Fibroblast of lung (primary cell): ENCODE measurements at regions not wholly inside any gene's neighbourhood (a gene's known extent, or its start where the extent isn't known, plus 50 kb on each side); places are given as distances from the start of the nearest gene placed in this dataset.

Experiments
- DNase-seq, 2 donors: peaks; one replicate each; pipeline versions ENCODE4 v3.0.0 to v3.0.0-alpha.2; 2010; ENCODE audit warnings: low read depth in 2 of 2
- H2AFZ ChIP-seq: 2 replicates; pipeline ENCODE4 v1.5.1; 2012; ENCODE audit warnings: low read length, control low read depth, inconsistent platforms
- H3K27ac ChIP-seq: 2 replicates; pipeline ENCODE4 v1.5.1; 2011; ENCODE audit warnings: low read length, control low read depth; ENCODE audit not compliant: insufficient read depth
- H3K27me3 ChIP-seq: 2 replicates; pipeline ENCODE4 v1.5.1; 2011; ENCODE audit warnings: mild to moderate bottlenecking, low read length; ENCODE audit not compliant: control insufficient read depth, insufficient read depth
- H3K36me3 ChIP-seq: 2 replicates; pipeline ENCODE4 v1.5.1; 2011; ENCODE audit warnings: low read length; ENCODE audit not compliant: control insufficient read depth, insufficient read depth
- H3K4me1 ChIP-seq: 2 replicates; pipeline ENCODE4 v1.5.1; 2011; ENCODE audit warnings: low read length; ENCODE audit not compliant: control insufficient read depth, insufficient read depth; ENCODE audit errors: extremely low read depth
- H3K4me2 ChIP-seq: 2 replicates; pipeline ENCODE4 v1.5.1; 2011; ENCODE audit warnings: low read length, control low read depth; ENCODE audit not compliant: insufficient read depth; ENCODE audit errors: extremely low read depth
- H3K4me3 ChIP-seq, 4 experiments: fragments of 200-600 bp in 1 of 4; sonication (generic) in 1 of 4; replicated peaks in 1 of 4; 2 replicates each; pipeline ENCODE4 v1.5.1; 2011 to 2016; ENCODE audit warnings: low read length in 4 of 4, low read depth in 3 of 4, mild to moderate bottlenecking in 3 of 4, control low read depth in 2 of 4, inconsistent platforms in 1 of 4, mixed read lengths in 1 of 4; ENCODE audit not compliant: insufficient read depth in 1 of 4; ENCODE audit errors: control extremely low read depth in 1 of 4
- H3K79me2 ChIP-seq: 2 replicates; pipeline ENCODE4 v1.5.1; 2012; ENCODE audit warnings: mild to moderate bottlenecking, low read length, inconsistent platforms; ENCODE audit not compliant: control insufficient read depth, insufficient read depth
- H3K9ac ChIP-seq: 2 replicates; pipeline ENCODE4 v1.5.1; 2011; ENCODE audit warnings: mild to moderate bottlenecking, low read length, control low read depth; ENCODE audit not compliant: insufficient read depth
- H3K9me3 ChIP-seq: 2 replicates; pipeline ENCODE4 v1.5.1; 2012; ENCODE audit warnings: low read depth, low read length; ENCODE audit not compliant: control insufficient read depth, insufficient read depth
- H4K20me1 ChIP-seq: 2 replicates; pipeline ENCODE4 v1.5.1; 2011; ENCODE audit warnings: low read length; ENCODE audit not compliant: control insufficient read depth, insufficient read depth; ENCODE audit errors: extremely low read depth
- CTCF ChIP-seq, 2 donors: IDR thresholded peaks in 1 of 2; conservative IDR thresholded peaks in 1 of 2; 1 replicate in 1 of 2; 2 replicates in 1 of 2; pipeline ENCODE4 v1.5.1; 2011 to 2012; ENCODE audit warnings: low read length in 2 of 2, control low read depth in 1 of 2, inconsistent platforms in 1 of 2, low read depth in 1 of 2, mild to moderate bottlenecking in 1 of 2
- EZH2 ChIP-seq: IDR thresholded peaks from 2 replicates; pipeline ENCODE4 v1.5.1; 2012; ENCODE audit warnings: low read length, control low read depth, mild to moderate bottlenecking; ENCODE audit errors: missing control alignments

DNA sequence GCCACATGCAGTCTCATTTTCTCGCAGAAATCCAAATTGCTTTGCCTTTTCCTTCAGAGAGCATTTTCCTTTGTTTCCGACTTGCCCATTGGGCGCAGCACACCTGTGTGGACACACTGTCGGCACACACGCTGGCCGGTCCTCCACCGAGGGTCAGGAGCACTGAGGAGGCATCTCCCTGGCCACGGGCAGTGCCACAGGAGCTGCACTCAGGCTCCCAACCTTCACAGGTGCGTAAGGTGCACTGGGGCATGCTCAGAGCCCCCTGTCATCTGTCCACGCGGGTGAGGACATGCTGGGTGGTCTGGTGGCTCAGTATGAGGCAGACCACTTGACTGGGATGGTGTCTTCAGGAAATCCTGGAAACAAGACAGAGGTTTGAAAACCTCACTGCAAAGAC, 779.1 kb downstream of the BRD1 start:
- no peaks in the 10 kb centered on the region for H4K20me1 ChIP-seq
- no peak for DNase-seq
- no peak overlapping the region for H3K9ac ChIP-seq
- no peaks in the 10 kb centered on the region for H3K9me3 ChIP-seq
- H3K4me3 ChIP-seq, result no peak overlapping the region
- H3K4me1 ChIP-seq, result no peaks in the 10 kb centered on the region
- H3K79me2 ChIP-seq, result no peaks in the 10 kb centered on the region
- H3K27me3 ChIP-seq, result no peaks in the 10 kb centered on the region
- H3K4me2 ChIP-seq, result no peak overlapping the region
- H2AFZ ChIP-seq, result no peak overlapping the region
- no peak overlapping the region for H3K27ac ChIP-seq
- no peaks in the 10 kb centered on the region for H3K36me3 ChIP-seq
- TF ChIP-seq CTCF (conservative IDR thresholded peaks at IDR 0.05 in 1 of 2, IDR thresholded peaks at IDR 0.05 in 1 of 2; ENCODE audit: low read depth in 1 of 2, low read length in 2 of 2) (no peak), EZH2 (no peak)

GRCh38 chr22:49047447-49047846, 780.2 kb downstream of the BRD1 start:
- no peaks in the 10 kb centered on the region for H3K4me1 ChIP-seq
- no peaks in the 10 kb centered on the region for H3K27me3 ChIP-seq
- H2AFZ ChIP-seq, result no peak overlapping the region
- H3K9me3 ChIP-seq, result no peaks in the 10 kb centered on the region
- no peak overlapping the region for H3K4me2 ChIP-seq
- peak in 1 of 2 donors; percentile 3 for DNase-seq
- no peak overlapping the region for H3K9ac ChIP-seq
- no peaks in the 10 kb centered on the region for H3K36me3 ChIP-seq
- H3K4me3 ChIP-seq, result no peak overlapping the region
- no peak overlapping the region for H3K27ac ChIP-seq
- no peaks in the 10 kb centered on the region for H4K20me1 ChIP-seq
- no peak for TF ChIP-seq EZH2
- TF ChIP-seq CTCF (conservative IDR thresholded peaks at IDR 0.05 in 1 of 2, IDR thresholded peaks at IDR 0.05 in 1 of 2; ENCODE audit: low read depth in 1 of 2, low read length in 2 of 2), result no peak
- H3K79me2 ChIP-seq, result no peaks in the 10 kb centered on the region

DNA sequence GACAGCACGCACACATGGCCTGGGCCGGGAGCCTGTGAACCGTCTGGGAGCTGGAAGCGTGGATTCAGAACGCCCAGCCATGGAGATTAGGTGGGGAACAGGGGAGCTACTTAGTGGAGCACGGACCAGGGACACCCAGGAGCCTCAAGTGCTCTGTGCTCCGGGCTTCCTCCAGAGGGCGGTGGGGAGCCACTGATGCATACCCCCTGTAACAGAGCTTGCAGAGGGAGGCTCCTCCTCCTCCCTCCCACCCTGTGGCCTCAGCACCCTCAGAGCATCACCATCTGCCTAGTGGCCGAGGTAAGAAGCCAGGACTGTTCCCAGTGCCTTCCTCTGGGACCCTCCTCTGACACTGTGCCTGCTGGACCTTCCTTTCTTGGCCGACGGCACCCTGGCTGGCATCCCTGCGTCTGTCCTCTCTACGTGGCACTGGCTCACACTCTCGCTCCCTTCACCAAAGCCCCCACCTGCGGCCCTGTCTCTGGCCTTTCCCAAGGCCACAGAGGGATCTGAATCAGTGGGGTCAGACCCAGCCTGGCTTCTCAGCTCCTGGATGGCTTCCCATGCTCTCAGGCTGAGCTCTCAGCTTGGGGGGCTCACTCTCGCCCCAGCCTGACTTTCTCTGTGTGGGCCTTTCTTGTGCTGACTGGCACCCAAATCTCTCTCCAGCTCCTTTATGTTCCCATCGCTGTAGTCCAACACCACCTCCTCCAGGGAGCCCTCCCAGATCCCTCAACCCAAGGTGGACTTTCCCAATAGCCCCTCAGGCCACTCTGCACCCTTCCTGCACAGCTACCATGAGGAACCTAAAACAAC, 780.9 kb downstream of the BRD1 start:
- no peaks in the 10 kb centered on the region for H3K9me3 ChIP-seq
- no peak overlapping the region for H3K27ac ChIP-seq
- no peak for TF ChIP-seq CTCF (conservative IDR thresholded peaks at IDR 0.05 in 1 of 2, IDR thresholded peaks at IDR 0.05 in 1 of 2; ENCODE audit: low read depth in 1 of 2, low read length in 2 of 2)
- no peak for TF ChIP-seq EZH2

More for the DNA sequence above, 780.9 kb downstream of the BRD1 start:
- no peak overlapping the region for H3K9ac ChIP-seq
- no peaks in the 10 kb centered on the region for H3K36me3 ChIP-seq
- H3K4me3 ChIP-seq, result no peak overlapping the region
- H4K20me1 ChIP-seq, result no peaks in the 10 kb centered on the region
- H3K79me2 ChIP-seq, result no peaks in the 10 kb centered on the region
- no peaks in the 10 kb centered on the region for H3K4me1 ChIP-seq
- DNase-seq, result no peak
- H3K27me3 ChIP-seq, result no peaks in the 10 kb centered on the region
- no peak overlapping the region for H3K4me2 ChIP-seq
- H2AFZ ChIP-seq, result no peak overlapping the region
